ENCODE measurements at regions not wholly inside any gene's neighbourhood (a gene's known extent, or its start where the extent isn't known, plus 50 kb on each side); places are given as distances from the start of the nearest gene placed in this dataset.

- no peaks in the 10 kb centered on the region for H4K20me1 ChIP-seq (ENCODE audit: insufficient read depth, low read length)
Observed at GRCh38 chr6:74768120-74768519, 437.7 kb downstream of the COL12A1 start.

More at GRCh38 chr6:74768120-74768519, 437.7 kb downstream of the COL12A1 start:
- ChIA-PET CTCF (ENCODE audit: low intra/inter-chr PET ratio, low total read pairs) (no interaction called here), POLR2A (no interaction called here)
- in situ Hi-C loops (cut with HindIII; ENCODE audit: extremely low pct_ligation_motif_present, low pct_unique_long_range_greater_than_20kb) (no loop called here), intact Hi-C loops (cut with micrococcal nuclease; ENCODE audit: unreplicated experiment) (no loop called here)
- H3K4me2 ChIP-seq (ENCODE audit: low read depth, low read length), result no peak overlapping the region
- FAIRE-seq (no peak), ATAC-seq (no peak), DNase-seq (ENCODE audit: low spot score) (no peak)
- H3K79me2 ChIP-seq (ENCODE audit: insufficient read depth, low read length), result no peaks in the 10 kb centered on the region
- H3K27me3 ChIP-seq (ENCODE audit: control insufficient read depth in 1 of 2, insufficient read depth in 2 of 2, low read length in 2 of 2), result no peaks in the 10 kb centered on the region
- TF ChIP-seq MZF1 (CRISPR knock-in tag; IDR thresholded peaks at IDR 0.05; ENCODE audit: borderline replicate concordance) (no peak), ZNF83 (CRISPR knock-in tag; IDR thresholded peaks at IDR 0.05; ENCODE audit: borderline replicate concordance) (no peak), ZNF205 (CRISPR knock-in tag; IDR thresholded peaks at IDR 0.05) (no peak), ZNF232 (CRISPR knock-in tag; IDR thresholded peaks at IDR 0.05; ENCODE audit: borderline replicate concordance) (no peak), ZSCAN29 (CRISPR knock-in tag; conservative IDR thresholded peaks at IDR 0.05) (no peak), HMGXB3 (CRISPR knock-in tag; IDR thresholded peaks at IDR 0.05; ENCODE audit: borderline replicate concordance) (no peak), ZNF44 (CRISPR knock-in tag; IDR thresholded peaks at IDR 0.05) (no peak), ZNF557 (CRISPR knock-in tag; IDR thresholded peaks at IDR 0.05) (no peak), RXRB (CRISPR knock-in tag; IDR thresholded peaks at IDR 0.05; ENCODE audit: borderline replicate concordance) (no peak), FLYWCH1 (CRISPR knock-in tag; IDR thresholded peaks at IDR 0.05) (no peak), ZNF33A (CRISPR knock-in tag; IDR thresholded peaks at IDR 0.05; ENCODE audit: borderline replicate concordance) (no peak), GMEB1 (CRISPR knock-in tag; IDR thresholded peaks at IDR 0.05; ENCODE audit: borderline replicate concordance) (no peak), ZNF441 (CRISPR knock-in tag; IDR thresholded peaks at IDR 0.05; ENCODE audit: borderline replicate concordance) (no peak), REXO4 (CRISPR knock-in tag; IDR thresholded peaks at IDR 0.05; ENCODE audit: borderline replicate concordance) (no peak), ZNF788 (CRISPR knock-in tag; IDR thresholded peaks at IDR 0.05; ENCODE audit: borderline replicate concordance) (no peak), HMG20B (CRISPR knock-in tag; conservative IDR thresholded peaks at IDR 0.05) (no peak), ARNT2 (CRISPR knock-in tag; IDR thresholded peaks at IDR 0.05; ENCODE audit: low read depth) (no peak), GRHL1 (CRISPR knock-in tag; conservative IDR thresholded peaks at IDR 0.05) (no peak), ZNF678 (CRISPR knock-in tag; IDR thresholded peaks at IDR 0.05) (no peak), ZNF101 (CRISPR knock-in tag; IDR thresholded peaks at IDR 0.05; ENCODE audit: borderline replicate concordance, low read depth) (no peak)
- no peak overlapping the region for H2AFZ ChIP-seq (ENCODE audit: low read length)
- H3K36me3 ChIP-seq (replicated peaks in 1 of 2; ENCODE audit: control insufficient read depth in 1 of 2, insufficient read depth in 2 of 2, low read length in 2 of 2), result no peaks in the 10 kb centered on the region
- no peak overlapping the region for H3K4me3 ChIP-seq (replicated peaks in 1 of 3; ENCODE audit: insufficient read depth in 1 of 3, low read depth in 2 of 3, low read length in 3 of 3)
- no peaks in the 10 kb centered on the region for H3K9me3 ChIP-seq (ENCODE audit: low read length)
- WGBS (ENCODE audit: low lambda C conversion rate), result 24% methylated on average over 3 of the region's 3 CpGs
- no peak overlapping the region for H3K9ac ChIP-seq (ENCODE audit: insufficient read depth, low read depth, low read length)
- H3K4me1 ChIP-seq (ENCODE audit: insufficient read depth, low read length), result no peaks in the 10 kb centered on the region
- H3K27ac ChIP-seq (ENCODE audit: extremely low read length, insufficient read depth, low read length), result no peak overlapping the region
- no TSS peak for BruUV-seq (replicated peaks)

All from HepG2 (cell line).